ENCODE measurements at regions not wholly inside any gene's neighbourhood (a gene's known extent, or its start where the extent isn't known, plus 50 kb on each side); places are given as distances from the start of the nearest gene placed in this dataset.

GRCh38 chr2:150023663-150024062, 436.1 kb upstream of the MMADHC start:
- TF ChIP-seq CTCF (conservative IDR thresholded peaks at IDR 0.05 in 1 of 2, IDR thresholded peaks at IDR 0.05 in 1 of 2; ENCODE audit: extremely low read depth in 1 of 2, insufficient read depth in 1 of 2, low read depth in 1 of 2, low read length in 2 of 2) (no peak), EZH2 (IDR thresholded peaks at IDR 0.05; ENCODE audit: borderline replicate concordance, low read length) (no peak)
